ENCODE measurements at regions not wholly inside any gene's neighbourhood (a gene's known extent, or its start where the extent isn't known, plus 50 kb on each side); places are given as distances from the start of the nearest gene placed in this dataset.
"Not testable (repeated sequence)": the region's sequence is repeated elsewhere in the genome, so short reads cannot be mapped to it uniquely, and the experiment has no call there.

DNA sequence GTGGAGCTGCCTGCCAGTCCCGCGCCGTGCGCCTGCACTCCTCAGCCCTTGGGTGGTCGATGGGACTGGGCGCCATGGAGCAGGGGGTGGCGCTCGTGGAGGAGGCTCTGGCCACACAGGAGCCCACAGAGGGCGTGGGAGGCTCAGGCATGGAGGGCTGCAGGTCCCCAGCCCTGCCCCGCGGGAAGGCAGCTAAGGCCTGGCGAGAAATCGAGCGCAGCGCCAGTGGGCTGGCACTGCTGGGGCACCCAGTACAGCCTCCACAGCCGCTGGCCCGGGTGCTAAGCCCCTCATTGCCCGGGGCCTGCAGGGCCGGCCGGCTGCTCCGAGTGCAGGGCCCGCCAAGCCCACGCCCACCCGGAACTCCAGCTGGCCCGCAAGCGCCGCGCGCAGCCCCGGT, 187.9 kb downstream of the BCHE start:
- H2AFZ ChIP-seq (ENCODE audit: low read length); H2BK5ac ChIP-seq (ENCODE audit: low read length); H3K9me3 ChIP-seq (replicated peaks in 1 of 2; ENCODE audit: control insufficient read depth in 2 of 2, insufficient read depth in 1 of 2, low read depth in 1 of 2, low read length in 2 of 2); H2BK12ac ChIP-seq (ENCODE audit: low read length); H3K79me1 ChIP-seq (ENCODE audit: low read depth, low read length); H3K23ac ChIP-seq (ENCODE audit: low read depth, low read length, poor library complexity); H3K27ac ChIP-seq (replicated peaks; ENCODE audit: low read length); H2BK120ac ChIP-seq (ENCODE audit: low read depth, low read length); H3K4me3 ChIP-seq (ENCODE audit: low read length in 2 of 2); H3K14ac ChIP-seq (ENCODE audit: low read length); H3K18ac ChIP-seq (ENCODE audit: low read length); H3K4me1 ChIP-seq (ENCODE audit: control insufficient read depth in 2 of 2, insufficient read depth in 1 of 2, low read depth in 1 of 2, low read length in 2 of 2); H4K8ac ChIP-seq (ENCODE audit: low read depth, low read length); H3K4me2 ChIP-seq (ENCODE audit: insufficient read depth, low read length, poor library complexity, severe bottlenecking); DNase-seq (ENCODE audit: low spot score); H3K27me3 ChIP-seq (ENCODE audit: control insufficient read depth in 3 of 3, insufficient read depth in 3 of 3, low read depth in 1 of 3, low read length in 3 of 3); H3K36me3 ChIP-seq (replicated peaks in 1 of 2; ENCODE audit: control insufficient read depth in 2 of 2, insufficient read depth in 2 of 2, low read length in 2 of 2); H3K4ac ChIP-seq (ENCODE audit: low read length); H3K9ac ChIP-seq (ENCODE audit: low read depth, low read length, poor library complexity); H2AK5ac ChIP-seq (ENCODE audit: low read depth, low read length); H2BK15ac ChIP-seq (ENCODE audit: low read length); H4K91ac ChIP-seq (ENCODE audit: low read depth, low read length, poor library complexity): not testable (repeated sequence)
- WGBS, 2 donors (ENCODE audit: extremely low coverage in 2 of 2, insufficient read length in 2 of 2, insufficient replicate concordance in 1 of 2): no CpG with 5 or more reads among the region's 30 CpGs

DNA sequence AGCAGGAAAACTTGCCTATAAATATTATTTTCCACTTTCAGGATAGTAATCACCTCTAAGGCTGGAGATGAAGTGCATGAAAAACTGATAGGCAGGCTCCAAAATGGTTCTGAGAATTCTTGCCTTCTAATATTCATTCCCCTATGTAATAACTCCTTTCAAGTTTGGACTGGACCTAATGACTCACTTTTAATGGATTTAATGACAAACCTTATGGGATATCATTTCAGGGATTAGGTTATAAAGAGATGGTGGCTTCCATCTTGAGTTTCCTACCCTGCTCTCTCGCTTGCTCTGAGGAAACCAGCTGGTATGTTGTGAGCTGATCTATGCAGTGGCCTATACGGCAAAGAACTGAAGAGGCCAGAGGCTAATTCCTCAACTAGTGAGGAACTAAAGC, 192.0 kb downstream of the BCHE start:
- H4K91ac ChIP-seq (ENCODE audit: low read depth, low read length, poor library complexity): no peak overlapping the region
- H4K8ac ChIP-seq (ENCODE audit: low read depth, low read length): no peak overlapping the region
- H2BK12ac ChIP-seq (ENCODE audit: low read length): no peak overlapping the region
- H3K36me3 ChIP-seq (replicated peaks in 1 of 2; ENCODE audit: control insufficient read depth in 2 of 2, insufficient read depth in 2 of 2, low read length in 2 of 2): no peaks in the 10 kb centered on the region
- no peak overlapping the region for H3K27ac ChIP-seq (replicated peaks; ENCODE audit: low read length)
- H2BK120ac ChIP-seq (ENCODE audit: low read depth, low read length): no peak overlapping the region
- H3K23ac ChIP-seq (ENCODE audit: low read depth, low read length, poor library complexity): no peak overlapping the region
- no peak overlapping the region for H2BK15ac ChIP-seq (ENCODE audit: low read length)
- H3K9me3 ChIP-seq (replicated peaks in 1 of 2; ENCODE audit: control insufficient read depth in 2 of 2, insufficient read depth in 1 of 2, low read depth in 1 of 2, low read length in 2 of 2): no peaks in the 10 kb centered on the region
- no peak overlapping the region for H3K4ac ChIP-seq (ENCODE audit: low read length)
- no peak for DNase-seq (ENCODE audit: low spot score)
- no peak overlapping the region for H2BK5ac ChIP-seq (ENCODE audit: low read length)
- H3K27me3 ChIP-seq (ENCODE audit: control insufficient read depth in 3 of 3, insufficient read depth in 3 of 3, low read depth in 1 of 3, low read length in 3 of 3): no peaks in the 10 kb centered on the region
- peak overlapping the region; percentile 6 for H2AFZ ChIP-seq (ENCODE audit: low read length)
- H3K4me1 ChIP-seq (ENCODE audit: control insufficient read depth in 2 of 2, insufficient read depth in 1 of 2, low read depth in 1 of 2, low read length in 2 of 2): no peaks in the 10 kb centered on the region
- no CpG with 5 or more reads among the region's 2 CpGs for WGBS, 2 donors (ENCODE audit: extremely low coverage in 2 of 2, insufficient read length in 2 of 2, insufficient replicate concordance in 1 of 2)
- H3K79me1 ChIP-seq (ENCODE audit: low read depth, low read length): no peaks in the 10 kb centered on the region
- H3K4me2 ChIP-seq (ENCODE audit: insufficient read depth, low read length, poor library complexity, severe bottlenecking): no peak overlapping the region
- no peak overlapping the region for H3K14ac ChIP-seq (ENCODE audit: low read length)
- H2AK5ac ChIP-seq (ENCODE audit: low read depth, low read length): no peak overlapping the region
- H3K9ac ChIP-seq (ENCODE audit: low read depth, low read length, poor library complexity): no peak overlapping the region
- no peak overlapping the region for H3K18ac ChIP-seq (ENCODE audit: low read length)
- H3K4me3 ChIP-seq (ENCODE audit: low read length in 2 of 2): no peak overlapping the region

- no peak overlapping the region for H3K4me3 ChIP-seq (ENCODE audit: low read length in 2 of 2)
- no peak overlapping the region for H2AFZ ChIP-seq (ENCODE audit: low read length)
- no peak overlapping the region for H3K9ac ChIP-seq (ENCODE audit: low read depth, low read length, poor library complexity)
- no peak overlapping the region for H2BK120ac ChIP-seq (ENCODE audit: low read depth, low read length)
- WGBS, 2 donors (ENCODE audit: extremely low coverage in 2 of 2, insufficient read length in 2 of 2, insufficient replicate concordance in 1 of 2): no CpG with 5 or more reads among the region's 1 CpG
- DNase-seq (ENCODE audit: low spot score): no peak
- no peak overlapping the region for H3K4ac ChIP-seq (ENCODE audit: low read length)
- no peak overlapping the region for H3K27ac ChIP-seq (replicated peaks; ENCODE audit: low read length)
- H3K9me3 ChIP-seq (replicated peaks in 1 of 2; ENCODE audit: control insufficient read depth in 2 of 2, insufficient read depth in 1 of 2, low read depth in 1 of 2, low read length in 2 of 2): no peaks in the 10 kb centered on the region
- no peaks in the 10 kb centered on the region for H3K4me1 ChIP-seq (ENCODE audit: control insufficient read depth in 2 of 2, insufficient read depth in 1 of 2, low read depth in 1 of 2, low read length in 2 of 2)
- H2AK5ac ChIP-seq (ENCODE audit: low read depth, low read length): no peak overlapping the region
- no peak overlapping the region for H3K4me2 ChIP-seq (ENCODE audit: insufficient read depth, low read length, poor library complexity, severe bottlenecking)
- H2BK15ac ChIP-seq (ENCODE audit: low read length): no peak overlapping the region
- H2BK5ac ChIP-seq (ENCODE audit: low read length): no peak overlapping the region
- no peaks in the 10 kb centered on the region for H3K36me3 ChIP-seq (replicated peaks in 1 of 2; ENCODE audit: control insufficient read depth in 2 of 2, insufficient read depth in 2 of 2, low read length in 2 of 2)
- no peak overlapping the region for H2BK12ac ChIP-seq (ENCODE audit: low read length)
- no peak overlapping the region for H3K23ac ChIP-seq (ENCODE audit: low read depth, low read length, poor library complexity)
- H3K14ac ChIP-seq (ENCODE audit: low read length): no peak overlapping the region
- no peaks in the 10 kb centered on the region for H3K27me3 ChIP-seq (ENCODE audit: control insufficient read depth in 3 of 3, insufficient read depth in 3 of 3, low read depth in 1 of 3, low read length in 3 of 3)
- no peaks in the 10 kb centered on the region for H3K79me1 ChIP-seq (ENCODE audit: low read depth, low read length)
- H4K8ac ChIP-seq (ENCODE audit: low read depth, low read length): no peak overlapping the region
- H4K91ac ChIP-seq (ENCODE audit: low read depth, low read length, poor library complexity): no peak overlapping the region
- H3K18ac ChIP-seq (ENCODE audit: low read length): no peak overlapping the region
Observed at GRCh38 chr3:165644331-165644730, 192.9 kb downstream of the BCHE start.

DNA sequence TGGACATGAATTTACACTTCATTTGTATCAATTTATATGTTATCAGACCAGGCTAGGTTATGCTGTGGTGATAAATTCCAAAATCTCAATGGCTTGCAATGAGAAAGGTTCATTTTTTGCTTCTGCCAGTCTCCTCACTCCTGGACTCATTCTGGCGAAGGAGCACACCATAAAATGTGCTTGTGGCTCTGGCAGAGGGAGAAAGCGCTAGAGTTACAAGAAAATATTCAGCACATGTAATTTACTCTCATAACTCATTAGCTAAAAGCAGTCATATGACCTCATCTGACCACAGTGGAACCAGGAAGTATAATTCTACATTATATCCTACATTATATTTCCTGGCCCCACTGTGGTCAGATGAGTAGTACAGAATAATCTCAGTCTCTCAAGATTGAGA, 193.8 kb downstream of the BCHE start:
- H2BK12ac ChIP-seq (ENCODE audit: low read length): no peak overlapping the region
- no peak overlapping the region for H4K8ac ChIP-seq (ENCODE audit: low read depth, low read length)
- H3K27me3 ChIP-seq (ENCODE audit: control insufficient read depth in 3 of 3, insufficient read depth in 3 of 3, low read depth in 1 of 3, low read length in 3 of 3): no peaks in the 10 kb centered on the region
- H3K4me1 ChIP-seq (ENCODE audit: control insufficient read depth in 2 of 2, insufficient read depth in 1 of 2, low read depth in 1 of 2, low read length in 2 of 2): no peaks in the 10 kb centered on the region
- H2AFZ ChIP-seq (ENCODE audit: low read length): no peak overlapping the region
- H3K36me3 ChIP-seq (replicated peaks in 1 of 2; ENCODE audit: control insufficient read depth in 2 of 2, insufficient read depth in 2 of 2, low read length in 2 of 2): no peaks in the 10 kb centered on the region
- no peak overlapping the region for H3K9ac ChIP-seq (ENCODE audit: low read depth, low read length, poor library complexity)
- WGBS, 2 donors (ENCODE audit: extremely low coverage in 2 of 2, insufficient read length in 2 of 2, insufficient replicate concordance in 1 of 2): no CpG with 5 or more reads among the region's 2 CpGs
- H4K91ac ChIP-seq (ENCODE audit: low read depth, low read length, poor library complexity): no peak overlapping the region
- no peak overlapping the region for H3K14ac ChIP-seq (ENCODE audit: low read length)
- no peak overlapping the region for H3K4me2 ChIP-seq (ENCODE audit: insufficient read depth, low read length, poor library complexity, severe bottlenecking)
- H3K79me1 ChIP-seq (ENCODE audit: low read depth, low read length): no peaks in the 10 kb centered on the region
- H3K4me3 ChIP-seq (ENCODE audit: low read length in 2 of 2): no peak overlapping the region
- no peak overlapping the region for H3K4ac ChIP-seq (ENCODE audit: low read length)
- H2BK120ac ChIP-seq (ENCODE audit: low read depth, low read length): no peak overlapping the region
- H3K18ac ChIP-seq (ENCODE audit: low read length): no peak overlapping the region
- H3K23ac ChIP-seq (ENCODE audit: low read depth, low read length, poor library complexity): no peak overlapping the region
- no peak overlapping the region for H2BK15ac ChIP-seq (ENCODE audit: low read length)
- DNase-seq (ENCODE audit: low spot score): no peak
- H2BK5ac ChIP-seq (ENCODE audit: low read length): no peak overlapping the region
- no peak overlapping the region for H3K27ac ChIP-seq (replicated peaks; ENCODE audit: low read length)
- H2AK5ac ChIP-seq (ENCODE audit: low read depth, low read length): no peak overlapping the region
- H3K9me3 ChIP-seq (replicated peaks in 1 of 2; ENCODE audit: control insufficient read depth in 2 of 2, insufficient read depth in 1 of 2, low read depth in 1 of 2, low read length in 2 of 2): no peaks in the 10 kb centered on the region
